SW 1271 (cell line): ENCODE measurements at regions not wholly inside any gene's neighbourhood (a gene's known extent, or its start where the extent isn't known, plus 50 kb on each side); places are given as distances from the start of the nearest gene placed in this dataset.
"Not testable (repeated sequence)": the region's sequence is repeated elsewhere in the genome, so short reads cannot be mapped to it uniquely, and the experiment has no call there.

Experiments used
- DNase-seq, 2 experiments: peaks; one replicate each; lab custom pipeline; 2025; lab: John Stamatoyannopoulos, UW

- no peak for DNase-seq
Observed at GRCh38 chr20:53856300-53857295, 213.8 kb downstream of the BCAS1 start.

- DNase-seq = no peak
Observed at GRCh38 chr20:53855733-53856132, 214.7 kb downstream of the BCAS1 start.

GRCh38 chr20:53854609-53854926, 215.8 kb downstream of the BCAS1 start:
- DNase-seq = not testable (repeated sequence)

- no peak for DNase-seq
Observed at GRCh38 chr20:53853111-53853713, 217.2 kb downstream of the BCAS1 start.

- DNase-seq = no peak
Observed at GRCh38 chr20:53852691-53853090, 217.7 kb downstream of the BCAS1 start.

- no peak for DNase-seq
Observed at GRCh38 chr20:53852014-53852413, 218.4 kb downstream of the BCAS1 start.

GRCh38 chr20:53850319-53850718, 220.1 kb downstream of the BCAS1 start:
- no peak for DNase-seq

GRCh38 chr20:53849471-53850059, 220.8 kb downstream of the BCAS1 start:
- no peak for DNase-seq

- no peak for DNase-seq
Observed at GRCh38 chr20:53848304-53848703, 222.1 kb downstream of the BCAS1 start.

GRCh38 chr20:53847837-53848170, 222.6 kb downstream of the BCAS1 start:
- DNase-seq = no peak

GRCh38 chr20:53847139-53847836, 223.1 kb downstream of the BCAS1 start:
- no peak for DNase-seq

- DNase-seq = no peak
Observed at GRCh38 chr20:53846640-53847039, 223.8 kb downstream of the BCAS1 start.

- DNase-seq = no peak
Observed at GRCh38 chr20:53845980-53846379, 224.4 kb downstream of the BCAS1 start.

GRCh38 chr20:53844259-53844658, 226.1 kb downstream of the BCAS1 start:
- no peak for DNase-seq

- no peak for DNase-seq
Observed at GRCh38 chr20:53843645-53844044, 226.7 kb downstream of the BCAS1 start.

- no peak for DNase-seq
Observed at GRCh38 chr20:53842301-53843099, 227.9 kb downstream of the BCAS1 start.

GRCh38 chr20:53841741-53842140, 228.7 kb downstream of the BCAS1 start:
- no peak for DNase-seq

- no peak for DNase-seq
Observed at GRCh38 chr20:53840532-53840931, 229.9 kb downstream of the BCAS1 start.

- DNase-seq = no peak
Observed at GRCh38 chr20:53839423-53840176, 230.8 kb downstream of the BCAS1 start.

- no peak for DNase-seq
Observed at GRCh38 chr20:53838311-53838868, 232.0 kb downstream of the BCAS1 start.
